Right cardiac atrium (tissue), 5 donors: ENCODE measurements at regions not wholly inside any gene's neighbourhood (a gene's known extent, or its start where the extent isn't known, plus 50 kb on each side); places are given as distances from the start of the nearest gene placed in this dataset.
"Not testable (repeated sequence)": the region's sequence is repeated elsewhere in the genome, so short reads cannot be mapped to it uniquely, and the experiment has no call there.

Source experiments
- ATAC-seq, 2 donors: fragments of 200-7000 bp; cut with Tn5 transposase; one replicate each; pipeline versions ENCODE4 v1.8.0 to v1.9.1; 2020; ENCODE audit warnings: moderate library complexity in 2 of 2, mild to moderate bottlenecking in 1 of 2
- DNase-seq, 3 donors: peaks; one replicate each; pipeline ENCODE4 v3.0.0-alpha.2; 2020
- H3K27ac ChIP-seq: one replicate; pipeline ENCODE4 v1.5.1; 2013; ENCODE audit warnings: mild to moderate bottlenecking, low read length, control low read depth, moderate library complexity
- H3K27me3 ChIP-seq: one replicate; pipeline ENCODE4 v1.6.1; 2013; ENCODE audit not compliant: control insufficient read depth, insufficient read depth
- H3K4me1 ChIP-seq: one replicate; pipeline ENCODE4 v1.6.1; 2013; ENCODE audit warnings: low read length; ENCODE audit not compliant: control insufficient read depth, insufficient read depth
- H3K4me3 ChIP-seq: one replicate; pipeline ENCODE4 v1.5.1; 2013; ENCODE audit warnings: low read length, control low read depth
- H3K9me3 ChIP-seq: one replicate; pipeline ENCODE4 v1.6.1; 2013; ENCODE audit warnings: low read length; ENCODE audit not compliant: control insufficient read depth
- WGBS: extraction: QIAGEN DNeasy Blood & Tissue Kit; methylation state at CpG from one replicate; pipeline ENCODE4 v1.1.7; 2013; 5-methylcytosine and 5-hydroxymethylcytosine counted together
- intact Hi-C, 4 donors: fragments of 100-400 bp; cut with DNase I; formaldehyde crosslinking; loops; one replicate each; pipeline versions ENCODE4 v1.11.0 to v1.14.0; 2022 to 2023
- donor health status: healthy with polysubstance abuse.
- donor health status: DM: no; HTN: yes; CAD: no.
- donor health status: DM: no; HTN: no; CAD: no.
- donor health status: DM: no; HTN: yes; CAD: no; lungs with severe emphysema.
- donor health status: DM: yes; HTN: yes; CAD: no.

GRCh38 chr22:11066458-11067285 lies 4461.3 kb upstream of the OR11H1 start:
- intact Hi-C loops, result no loop called here
- no peak overlapping the region for H3K4me3 ChIP-seq
- H3K9me3 ChIP-seq, result no peaks in the 10 kb centered on the region
- no peaks in the 10 kb centered on the region for H3K4me1 ChIP-seq
- 79% methylated on average over 29 of the region's 29 CpGs for WGBS
- DNase-seq (peak in 2 of 3 donors; percentile 53 to 62), ATAC-seq (peak; percentile 65 to 79)
- no peak overlapping the region for H3K27ac ChIP-seq
- no peaks in the 10 kb centered on the region for H3K27me3 ChIP-seq

GRCh38 chr22:11067286-11067871 lies 4460.6 kb upstream of the OR11H1 start:
- H3K27ac ChIP-seq, H3K4me1 ChIP-seq, H3K27me3 ChIP-seq, H3K9me3 ChIP-seq, intact Hi-C loops, H3K4me3 ChIP-seq: not testable (repeated sequence)
- ATAC-seq, result peak; percentile 43 to 67
- WGBS, result 70% methylated on average over 13 of the region's 13 CpGs
- peak in 2 of 3 donors; percentile 14 to 46 for DNase-seq

GRCh38 chr22:11067937-11068336 lies 4460.1 kb upstream of the OR11H1 start:
- intact Hi-C loops, H3K9me3 ChIP-seq, H3K4me1 ChIP-seq, DNase-seq, H3K27ac ChIP-seq, H3K4me3 ChIP-seq, ATAC-seq, H3K27me3 ChIP-seq: not testable (repeated sequence)
- 55% methylated on average over 7 of the region's 7 CpGs for WGBS

- H3K4me1 ChIP-seq, ATAC-seq, DNase-seq, intact Hi-C loops, H3K27me3 ChIP-seq, H3K4me3 ChIP-seq, H3K9me3 ChIP-seq, H3K27ac ChIP-seq: not testable (repeated sequence)
Measured at GRCh38 chr22:11068406-11068805, 4459.6 kb upstream of the OR11H1 start.
